SK-N-SH treated with all-trans-retinoic acid at 6 μM for 48 hours (cell line): ENCODE measurements at regions not wholly inside any gene's neighbourhood (a gene's known extent, or its start where the extent isn't known, plus 50 kb on each side); places are given as distances from the start of the nearest gene placed in this dataset.

ENCODE experiments used
- ATAC-seq: fragments of 200-7000 bp; cut with Tn5 transposase; 3 replicates; pipeline ENCODE4 v1.9.1; 2020; ENCODE audit warnings: mild to moderate bottlenecking, moderate library complexity
- BACH2 ChIP-seq: fragments of 250-450 bp; sonication (Bioruptor Pico); IDR thresholded peaks from 2 replicates; pipeline ENCODE4 v1.9.0; 2021; ENCODE audit warnings: mild to moderate bottlenecking, borderline replicate concordance
- CREB5 ChIP-seq: fragments of 250-450 bp; sonication (Bioruptor Pico); IDR thresholded peaks from 2 replicates; pipeline ENCODE4 v1.5.1; 2020; ENCODE audit warnings: low read depth, mild to moderate bottlenecking, moderate library complexity
- CSDC2 ChIP-seq: fragments of 250-450 bp; sonication (Bioruptor Pico); IDR thresholded peaks from 2 replicates; pipeline ENCODE4 v1.5.0; 2020; ENCODE audit warnings: mild to moderate bottlenecking, moderate library complexity
- ESRRG ChIP-seq: fragments of 250-450 bp; sonication (Bioruptor Pico); IDR thresholded peaks from 2 replicates; pipeline ENCODE4 v1.6.1; 2021; ENCODE audit warnings: mild to moderate bottlenecking
- GLIS3 ChIP-seq: fragments of 250-450 bp; sonication (Bioruptor Pico); IDR thresholded peaks from 2 replicates; pipeline ENCODE4 v1.5.0; 2020; ENCODE audit warnings: mild to moderate bottlenecking, moderate library complexity
- ISL1 ChIP-seq: fragments of 250-450 bp; sonication (Bioruptor Pico); IDR thresholded peaks from 2 replicates; pipeline ENCODE4 v2.1.2; 2022; ENCODE audit warnings: mild to moderate bottlenecking, moderate library complexity
- OSR1 ChIP-seq: fragments of 250-450 bp; sonication (Bioruptor Pico); IDR thresholded peaks from 2 replicates; pipeline ENCODE4 v1.8.0; 2022; ENCODE audit warnings: moderate library complexity, mild to moderate bottlenecking, inconsistent platforms
- PPARA ChIP-seq: fragments of 250-450 bp; sonication (Bioruptor Pico); IDR thresholded peaks from 2 replicates; pipeline ENCODE4 v1.5.0; 2020; ENCODE audit warnings: mild to moderate bottlenecking, borderline replicate concordance
- RARB ChIP-seq: fragments of 250-450 bp; sonication (Bioruptor Pico); IDR thresholded peaks from 2 replicates; pipeline ENCODE4 v1.8.0; 2021; ENCODE audit warnings: mild to moderate bottlenecking, moderate library complexity
- SNAI2 ChIP-seq: fragments of 250-450 bp; sonication (Bioruptor Pico); IDR thresholded peaks from 2 replicates; pipeline ENCODE4 v1.5.0; 2020; ENCODE audit warnings: mild to moderate bottlenecking, moderate library complexity
- TCF4 ChIP-seq: fragments of 250-450 bp; sonication (Bioruptor Pico); IDR thresholded peaks from 2 replicates; pipeline ENCODE4 v1.8.0; 2021; ENCODE audit warnings: mild to moderate bottlenecking, moderate library complexity, borderline replicate concordance
- TOX ChIP-seq: fragments of 250-450 bp; sonication (Bioruptor Pico); IDR thresholded peaks from 2 replicates; pipeline ENCODE4 v1.8.0; 2021; ENCODE audit warnings: mild to moderate bottlenecking, moderate library complexity, borderline replicate concordance
- TSHZ2 ChIP-seq: fragments of 250-450 bp; sonication (Bioruptor Pico); IDR thresholded peaks from 2 replicates; pipeline ENCODE4 v1.5.0; 2020; ENCODE audit warnings: mild to moderate bottlenecking, moderate library complexity
- ZC3H10 ChIP-seq: fragments of 250-450 bp; sonication (Bioruptor Pico); IDR thresholded peaks from 2 replicates; pipeline ENCODE4 v1.5.1; 2021; ENCODE audit warnings: mild to moderate bottlenecking, moderate library complexity
- ZFP3 ChIP-seq: fragments of 250-450 bp; sonication (Bioruptor Pico); IDR thresholded peaks from 2 replicates; pipeline ENCODE4 v1.5.0; 2020; ENCODE audit warnings: mild to moderate bottlenecking, moderate library complexity
- ZFP30 ChIP-seq: fragments of 450-650 bp; formaldehyde crosslinking; IDR thresholded peaks from 2 replicates; pipeline ENCODE4 v1.5.0; 2022; ENCODE audit warnings: mild to moderate bottlenecking, moderate library complexity
- ZNF565 ChIP-seq: fragments of 450-650 bp; formaldehyde crosslinking; conservative IDR thresholded peaks from 2 replicates; pipeline ENCODE4 v1.5.0; 2020; ENCODE audit warnings: low read depth, mild to moderate bottlenecking, moderate library complexity
- ZNF70 ChIP-seq: fragments of 450-650 bp; formaldehyde crosslinking; IDR thresholded peaks from 2 replicates; pipeline ENCODE4 v1.5.0; 2020; ENCODE audit warnings: mild to moderate bottlenecking, moderate library complexity
- TF ChIP-seq, protein P1 (sequence below): fragments of 250-450 bp; sonication (Bioruptor Pico); IDR thresholded peaks from 2 replicates; pipeline ENCODE4 v1.8.0; 2021; ENCODE audit warnings: low read depth, mild to moderate bottlenecking, moderate library complexity, borderline replicate concordance
- TF ChIP-seq, protein P2 (sequence below): fragments of 250-450 bp; sonication (Bioruptor Pico); IDR thresholded peaks from 2 replicates; pipeline ENCODE4 v1.5.1; 2021; ENCODE audit warnings: mild to moderate bottlenecking, moderate library complexity

DNA sequence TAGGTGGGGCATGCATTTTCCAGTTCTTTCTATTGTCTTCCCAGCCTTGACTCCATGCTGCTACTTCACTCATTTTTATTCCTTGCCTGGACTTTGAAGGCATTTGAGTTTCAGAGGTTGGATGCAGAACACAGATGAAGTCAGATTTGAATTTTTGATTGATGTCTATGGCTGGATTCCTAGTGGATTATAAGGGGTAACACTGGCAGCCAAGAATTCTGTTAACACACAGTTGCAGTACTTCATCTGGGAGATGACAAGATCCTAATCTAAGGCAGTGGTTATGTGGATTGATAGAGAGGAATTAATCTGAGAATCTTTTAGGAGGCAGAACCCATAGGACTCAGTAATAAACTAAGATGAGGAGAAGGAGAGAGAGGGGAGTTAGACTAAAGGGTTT lies 439.0 kb upstream of the USP24 start:
- TF ChIP-seq CREB5, result no peak
- no peak for TF ChIP-seq TOX (CRISPR knock-in tag)
- TF ChIP-seq RARB (CRISPR knock-in tag), result no peak
- no peak for TF ChIP-seq TCF4
- TF ChIP-seq GLIS3 (CRISPR knock-in tag), result no peak
- TF ChIP-seq PPARA, result no peak
- TF ChIP-seq, all 23 proteins: peak for 0
- ATAC-seq, result no peak

DNA sequence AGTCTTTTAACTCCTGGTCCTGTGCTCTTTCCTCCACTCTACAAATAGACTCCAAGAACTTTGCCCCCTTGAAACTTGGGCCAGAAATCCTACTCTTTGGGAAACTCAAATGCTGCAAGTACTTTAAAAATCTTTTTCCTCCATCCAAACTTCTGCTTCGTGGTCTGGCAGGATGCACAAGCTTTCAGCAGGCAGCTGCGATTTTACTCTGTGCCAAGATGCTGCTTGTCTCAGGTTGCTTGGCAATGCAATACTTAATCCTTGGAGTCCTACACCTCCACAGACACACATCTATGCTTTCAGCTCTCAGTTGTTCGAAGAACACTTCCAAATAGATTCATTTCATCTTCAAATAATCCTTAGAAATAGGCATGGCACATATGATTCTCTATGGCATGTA lies 435.3 kb upstream of the USP24 start:
- TF ChIP-seq, protein P1, sequence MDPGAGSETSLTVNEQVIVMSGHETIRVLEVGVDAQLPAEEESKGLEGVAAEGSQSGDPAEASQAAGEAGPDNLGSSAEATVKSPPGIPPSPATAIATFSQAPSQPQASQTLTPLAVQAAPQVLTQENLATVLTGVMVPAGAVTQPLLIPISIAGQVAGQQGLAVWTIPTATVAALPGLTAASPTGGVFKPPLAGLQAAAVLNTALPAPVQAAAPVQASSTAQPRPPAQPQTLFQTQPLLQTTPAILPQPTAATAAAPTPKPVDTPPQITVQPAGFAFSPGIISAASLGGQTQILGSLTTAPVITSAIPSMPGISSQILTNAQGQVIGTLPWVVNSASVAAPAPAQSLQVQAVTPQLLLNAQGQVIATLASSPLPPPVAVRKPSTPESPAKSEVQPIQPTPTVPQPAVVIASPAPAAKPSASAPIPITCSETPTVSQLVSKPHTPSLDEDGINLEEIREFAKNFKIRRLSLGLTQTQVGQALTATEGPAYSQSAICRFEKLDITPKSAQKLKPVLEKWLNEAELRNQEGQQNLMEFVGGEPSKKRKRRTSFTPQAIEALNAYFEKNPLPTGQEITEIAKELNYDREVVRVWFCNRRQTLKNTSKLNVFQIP (CRISPR knock-in tag), result no peak
- TF ChIP-seq CREB5 (no peak), CSDC2 (CRISPR knock-in tag) (no peak), ISL1 (no peak), OSR1 (no peak), ZNF70 (CRISPR knock-in tag) (no peak), SNAI2 (CRISPR knock-in tag) (no peak), TSHZ2 (CRISPR knock-in tag) (no peak), TCF4 (no peak), TOX (CRISPR knock-in tag) (no peak), PPARA (no peak), ESRRG (CRISPR knock-in tag) (no peak), ZFP3 (CRISPR knock-in tag) (no peak), GLIS3 (CRISPR knock-in tag) (no peak), ZC3H10 (CRISPR knock-in tag) (no peak)
- TF ChIP-seq, protein P2, sequence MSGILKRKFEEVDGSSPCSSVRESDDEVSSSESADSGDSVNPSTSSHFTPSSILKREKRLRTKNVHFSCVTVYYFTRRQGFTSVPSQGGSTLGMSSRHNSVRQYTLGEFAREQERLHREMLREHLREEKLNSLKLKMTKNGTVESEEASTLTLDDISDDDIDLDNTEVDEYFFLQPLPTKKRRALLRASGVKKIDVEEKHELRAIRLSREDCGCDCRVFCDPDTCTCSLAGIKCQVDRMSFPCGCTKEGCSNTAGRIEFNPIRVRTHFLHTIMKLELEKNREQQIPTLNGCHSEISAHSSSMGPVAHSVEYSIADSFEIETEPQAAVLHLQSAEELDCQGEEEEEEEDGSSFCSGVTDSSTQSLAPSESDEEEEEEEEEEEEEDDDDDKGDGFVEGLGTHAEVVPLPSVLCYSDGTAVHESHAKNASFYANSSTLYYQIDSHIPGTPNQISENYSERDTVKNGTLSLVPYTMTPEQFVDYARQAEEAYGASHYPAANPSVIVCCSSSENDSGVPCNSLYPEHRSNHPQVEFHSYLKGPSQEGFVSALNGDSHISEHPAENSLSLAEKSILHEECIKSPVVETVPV (CRISPR knock-in tag), result no peak

GRCh38 chr1:55646181-55646580 lies 431.0 kb upstream of the USP24 start:
- ATAC-seq, result no peak
- TF ChIP-seq ZNF70 (CRISPR knock-in tag), result no peak
- no peak for TF ChIP-seq OSR1
- TF ChIP-seq TOX (CRISPR knock-in tag), result no peak
- no peak for TF ChIP-seq BACH2 (CRISPR knock-in tag)
- no peak for TF ChIP-seq RARB (CRISPR knock-in tag)
- TF ChIP-seq ZFP30 (CRISPR knock-in tag), result no peak
- no peak for TF ChIP-seq TSHZ2 (CRISPR knock-in tag)
- no peak for TF ChIP-seq PPARA
- no peak for TF ChIP-seq TCF4
- no peak for TF ChIP-seq ZNF565 (CRISPR knock-in tag)
- no peak for TF ChIP-seq ESRRG (CRISPR knock-in tag)
- TF ChIP-seq CREB5, result no peak
- no peak for TF ChIP-seq GLIS3 (CRISPR knock-in tag)
- TF ChIP-seq ZFP3 (CRISPR knock-in tag), result no peak

More for the DNA sequence above, 435.3 kb upstream of the USP24 start:
- ATAC-seq, result peak; percentile 48; the same call in 2 of the 3 replicates
